GM12864 (cell line): ENCODE measurements at regions not wholly inside any gene's neighbourhood (a gene's known extent, or its start where the extent isn't known, plus 50 kb on each side); places are given as distances from the start of the nearest gene placed in this dataset.

ENCODE experiments used
- DNase-seq: peaks from one replicate; pipeline ENCODE4 v3.0.0-alpha.2; 2011; ENCODE audit warnings: low read depth
- H3K4me3 ChIP-seq: 2 replicates; pipeline ENCODE4 v1.5.1; 2011; ENCODE audit warnings: mild to moderate bottlenecking, low read depth, low read length, control low read depth
- CTCF ChIP-seq: IDR thresholded peaks from 2 replicates; pipeline ENCODE4 v1.5.1; 2011; ENCODE audit warnings: low read depth, mild to moderate bottlenecking, moderate library complexity, low read length, control low read depth, inconsistent platforms; ENCODE audit errors: missing control alignments

DNA sequence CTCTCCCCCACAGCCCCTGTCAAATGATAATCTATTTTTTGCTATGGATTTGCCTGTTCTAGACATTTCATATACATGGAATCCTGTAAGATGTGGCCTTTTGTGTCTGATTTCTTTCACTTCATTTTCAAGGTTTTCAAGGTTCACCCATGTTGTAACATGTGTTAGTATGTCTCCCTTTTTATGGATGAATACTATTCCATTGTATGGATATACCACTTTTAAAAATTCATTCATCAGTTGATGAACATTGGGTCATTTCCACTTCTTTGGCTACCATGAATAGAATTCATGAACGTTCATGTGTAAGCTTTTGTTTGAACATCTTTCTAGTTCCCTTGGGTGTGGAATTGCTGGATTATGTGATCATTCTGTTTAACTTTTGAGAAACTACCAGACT, 94.7 kb upstream of the ZNF366 start:
- no peak for DNase-seq
- H3K4me3 ChIP-seq, result no peak overlapping the region
- TF ChIP-seq CTCF, result no peak

- DNase-seq, result no peak
- H3K4me3 ChIP-seq, result no peak overlapping the region
Measured at GRCh38 chr5:72600391-72600981, 93.3 kb upstream of the ZNF366 start.

DNA sequence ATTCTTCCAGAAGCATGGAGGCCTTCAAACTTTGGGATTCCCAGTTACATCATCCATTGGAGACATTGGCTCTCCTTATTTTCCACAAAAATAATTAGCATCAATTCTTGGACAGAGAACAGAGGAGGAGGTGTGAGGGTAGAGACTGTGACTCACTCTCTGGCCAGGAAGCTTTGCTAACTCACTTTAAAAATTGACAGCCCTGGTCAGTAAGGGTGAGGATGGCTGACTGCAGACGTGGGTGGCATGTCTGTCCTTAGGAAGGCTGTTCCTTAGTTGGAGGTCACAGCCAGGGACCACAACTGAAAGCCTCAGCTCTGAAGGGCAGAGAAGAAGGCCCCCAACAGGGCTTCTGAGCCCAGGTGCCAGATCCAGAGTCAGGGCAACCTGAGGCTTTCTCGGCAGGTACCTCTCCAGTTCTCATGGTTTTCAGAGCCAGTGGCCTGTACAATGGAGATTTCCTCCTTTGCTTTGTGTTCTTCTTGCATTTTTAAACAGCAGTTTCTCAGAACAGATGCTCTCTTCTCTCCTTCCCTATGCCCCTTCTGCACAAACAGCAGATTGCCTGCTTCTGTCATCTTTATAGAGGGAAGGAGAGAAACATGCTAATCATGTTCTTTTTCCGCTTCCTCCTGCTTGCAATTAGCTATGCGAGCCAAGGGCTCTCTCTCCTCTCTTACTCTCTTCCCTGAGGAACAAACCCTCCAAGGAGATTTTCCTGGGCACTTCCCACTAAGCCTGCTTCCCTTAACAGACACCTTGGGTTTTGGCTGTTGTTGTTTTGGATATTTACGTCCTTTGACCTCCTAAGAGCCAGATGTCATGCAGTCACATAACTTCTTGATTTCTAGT, 92.5 kb upstream of the ZNF366 start:
- H3K4me3 ChIP-seq, result no peak overlapping the region
- DNase-seq, result no peak
- no peak for TF ChIP-seq CTCF

More at GRCh38 chr5:72600391-72600981, 93.3 kb upstream of the ZNF366 start:
- no peak for TF ChIP-seq CTCF

GRCh38 chr5:72599065-72599433, 91.8 kb upstream of the ZNF366 start:
- H3K4me3 ChIP-seq, result no peak overlapping the region
- no peak for DNase-seq
- no peak for TF ChIP-seq CTCF

GRCh38 chr5:72598401-72599064, 91.3 kb upstream of the ZNF366 start:
- no peak for DNase-seq
- TF ChIP-seq CTCF, result no peak
- no peak overlapping the region for H3K4me3 ChIP-seq

DNA sequence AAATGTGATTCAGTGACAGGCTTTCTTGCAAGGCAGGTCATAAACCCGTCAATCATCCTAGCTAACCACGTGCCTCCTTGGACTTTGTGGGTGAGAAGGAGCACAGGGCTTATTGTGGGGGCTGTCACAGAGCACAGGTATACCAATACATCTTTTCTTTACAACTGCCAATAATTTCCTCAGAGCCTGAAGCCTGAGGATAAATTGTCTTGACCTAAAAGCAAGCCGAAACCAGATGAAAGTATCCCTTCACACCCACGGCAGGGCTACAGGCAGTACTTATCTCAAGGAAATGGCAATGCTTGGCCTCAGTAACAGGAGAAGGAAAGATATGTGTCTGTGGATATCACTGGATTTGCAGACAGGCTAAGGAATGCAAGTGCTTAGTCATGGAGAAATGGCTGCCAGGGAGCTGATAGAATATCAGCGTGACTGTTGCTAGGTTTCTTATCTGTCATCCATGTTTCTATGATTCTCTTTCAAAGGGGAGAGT, 90.3 kb upstream of the ZNF366 start:
- no peak for DNase-seq

More for the DNA sequence above, 90.3 kb upstream of the ZNF366 start:
- TF ChIP-seq CTCF, result no peak
- H3K4me3 ChIP-seq, result no peak overlapping the region
